Duodenal mucosa (tissue), 2 donors: ENCODE measurements at regions not wholly inside any gene's neighbourhood (a gene's known extent, or its start where the extent isn't known, plus 50 kb on each side); places are given as distances from the start of the nearest gene placed in this dataset.

Experiments
- H3K27ac ChIP-seq: one replicate; pipeline ENCODE4 v1.7.0; 2013; ENCODE audit warnings: low read depth, low read length
- H3K27me3 ChIP-seq, 2 donors: one replicate each; pipeline ENCODE4 v1.7.0; 2013; ENCODE audit warnings: low read length in 2 of 2, control low read depth in 1 of 2; ENCODE audit not compliant: insufficient read depth in 2 of 2, control insufficient read depth in 1 of 2
- H3K36me3 ChIP-seq, 2 donors: one replicate each; pipeline ENCODE4 v1.7.0; 2013; ENCODE audit warnings: low read length in 2 of 2, control low read depth in 1 of 2; ENCODE audit not compliant: insufficient read depth in 2 of 2, control insufficient read depth in 1 of 2
- H3K4me1 ChIP-seq, 2 donors: one replicate each; pipeline ENCODE4 v1.7.0; 2013; ENCODE audit warnings: low read length in 2 of 2, control low read depth in 1 of 2; ENCODE audit not compliant: insufficient read depth in 2 of 2, control insufficient read depth in 1 of 2
- H3K4me3 ChIP-seq, 2 donors: one replicate each; pipeline ENCODE4 v1.7.0; 2013; ENCODE audit warnings: low read length in 2 of 2, low read depth in 1 of 2
- H3K9ac ChIP-seq, 2 donors: one replicate each; pipeline ENCODE4 v1.7.0; 2013; ENCODE audit warnings: low read length in 2 of 2, low read depth in 1 of 2
- H3K9me3 ChIP-seq, 2 donors: one replicate each; pipeline ENCODE4 v1.7.0; 2013; ENCODE audit warnings: low read length in 2 of 2, control low read depth in 1 of 2; ENCODE audit not compliant: control insufficient read depth in 1 of 2

GRCh38 chr3:25137606-25138005 is 290.5 kb upstream of the RARB start:
- Histone ChIP-seq H3K27ac (no peak overlapping the region), H3K27me3 (no peaks in the 10 kb centered on the region), H3K36me3 (no peaks in the 10 kb centered on the region)

DNA sequence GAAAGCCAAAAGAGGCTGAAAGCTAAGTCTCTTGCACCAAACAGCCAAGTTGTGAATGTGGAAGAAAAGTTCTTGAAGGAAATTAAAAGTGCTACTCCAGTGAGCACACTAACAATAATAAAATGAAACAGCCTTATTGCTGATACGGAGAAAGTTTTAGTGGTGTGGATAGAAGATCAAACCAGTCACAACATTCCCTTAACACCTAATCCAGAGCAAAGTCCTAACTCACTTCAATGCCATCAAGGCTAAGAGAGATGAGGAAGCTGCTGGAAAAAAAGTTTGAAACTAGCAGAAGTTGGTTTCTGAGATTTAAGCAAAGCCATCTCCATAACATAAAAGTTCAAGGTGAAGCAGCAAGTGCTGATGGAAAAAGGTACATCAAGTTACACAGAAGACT is 288.8 kb upstream of the RARB start:
- no peak overlapping the region for H3K4me3 ChIP-seq

More at GRCh38 chr3:25137606-25138005, 290.5 kb upstream of the RARB start:
- Histone ChIP-seq H3K9me3 (no peaks in the 10 kb centered on the region), H3K4me1 (no peaks in the 10 kb centered on the region), H3K4me3 (no peak overlapping the region), H3K9ac (no peak overlapping the region)

GRCh38 chr3:25142609-25143355 is 285.3 kb upstream of the RARB start:
- H3K36me3 ChIP-seq: no peaks in the 10 kb centered on the region
- H3K4me3 ChIP-seq: no peak overlapping the region
- H3K9ac ChIP-seq: no peak overlapping the region
- no peaks in the 10 kb centered on the region for H3K4me1 ChIP-seq
- H3K27me3 ChIP-seq: no peaks in the 10 kb centered on the region
- H3K9me3 ChIP-seq: no peaks in the 10 kb centered on the region
- H3K27ac ChIP-seq: no peak overlapping the region

More for the DNA sequence above, 288.8 kb upstream of the RARB start:
- H3K4me1 ChIP-seq: no peaks in the 10 kb centered on the region
- H3K27me3 ChIP-seq: no peaks in the 10 kb centered on the region
- no peaks in the 10 kb centered on the region for H3K36me3 ChIP-seq
- H3K9ac ChIP-seq: no peak overlapping the region
- no peaks in the 10 kb centered on the region for H3K9me3 ChIP-seq
- no peak overlapping the region for H3K27ac ChIP-seq

- Histone ChIP-seq H3K9me3 (no peaks in the 10 kb centered on the region), H3K27ac (no peak overlapping the region), H3K9ac (no peak overlapping the region), H3K36me3 (no peaks in the 10 kb centered on the region), H3K4me3 (no peak overlapping the region), H3K4me1 (no peaks in the 10 kb centered on the region), H3K27me3 (no peaks in the 10 kb centered on the region)
These were observed 284.6 kb upstream of the RARB start for GRCh38 chr3:25143356-25144025.

DNA sequence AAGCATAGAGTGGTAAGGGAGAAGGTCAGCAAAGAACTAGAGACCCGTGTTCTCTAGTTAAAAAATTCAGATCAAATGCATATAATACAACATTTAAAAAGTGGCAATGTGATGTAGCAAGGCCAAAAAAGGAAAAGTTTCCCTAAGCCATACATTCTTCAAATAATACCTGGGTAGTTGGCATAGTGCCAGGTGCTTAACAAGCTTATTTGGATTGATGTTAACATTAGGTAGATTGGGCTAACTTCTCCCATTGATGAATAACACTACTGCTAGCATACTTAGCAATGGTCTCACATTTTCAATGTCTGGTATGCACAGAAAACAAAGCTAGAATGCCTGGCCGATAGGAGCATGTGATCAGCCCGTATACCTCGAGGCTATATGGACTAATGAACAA is 283.6 kb upstream of the RARB start:
- Histone ChIP-seq H3K27me3 (no peaks in the 10 kb centered on the region), H3K9me3 (no peaks in the 10 kb centered on the region), H3K27ac (no peak overlapping the region), H3K4me3 (no peak overlapping the region), H3K4me1 (no peaks in the 10 kb centered on the region), H3K9ac (no peak overlapping the region), H3K36me3 (no peaks in the 10 kb centered on the region)

- Histone ChIP-seq H3K9ac (no peak overlapping the region), H3K27me3 (no peaks in the 10 kb centered on the region), H3K27ac (no peak overlapping the region), H3K9me3 (no peaks in the 10 kb centered on the region), H3K36me3 (no peaks in the 10 kb centered on the region), H3K4me1 (no peaks in the 10 kb centered on the region), H3K4me3 (no peak overlapping the region)
These were observed 282.9 kb upstream of the RARB start for GRCh38 chr3:25145176-25145575.

DNA sequence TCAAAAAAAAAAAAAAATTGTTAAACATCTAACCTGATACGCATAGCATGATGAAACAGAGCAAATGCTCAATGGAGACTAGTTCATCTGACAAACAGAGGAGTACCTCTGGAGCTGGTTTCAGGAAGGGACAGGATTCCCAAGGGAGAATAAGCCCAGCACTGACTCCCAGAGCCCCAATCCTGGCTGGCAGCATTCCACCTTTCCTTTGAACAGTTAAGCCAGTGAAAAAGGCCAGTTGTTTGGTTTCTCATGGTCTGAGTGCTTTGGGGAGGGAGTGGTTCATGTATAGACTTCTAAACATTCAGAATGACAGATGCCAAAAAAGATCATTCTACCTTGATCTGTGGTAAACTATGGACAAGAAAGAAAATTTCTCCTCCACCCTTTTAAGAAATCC is 277.9 kb upstream of the RARB start:
- no peak overlapping the region for H3K27ac ChIP-seq
- no peaks in the 10 kb centered on the region for H3K27me3 ChIP-seq
- no peak overlapping the region for H3K4me3 ChIP-seq
- no peaks in the 10 kb centered on the region for H3K36me3 ChIP-seq
- no peaks in the 10 kb centered on the region for H3K9me3 ChIP-seq
- H3K9ac ChIP-seq: no peak overlapping the region
- H3K4me1 ChIP-seq: no peaks in the 10 kb centered on the region

GRCh38 chr3:25151281-25151902 is 276.7 kb upstream of the RARB start:
- no peak overlapping the region for H3K4me3 ChIP-seq
- H3K4me1 ChIP-seq: no peaks in the 10 kb centered on the region
- no peak overlapping the region for H3K9ac ChIP-seq
- H3K27me3 ChIP-seq: no peaks in the 10 kb centered on the region
- no peaks in the 10 kb centered on the region for H3K36me3 ChIP-seq
- no peaks in the 10 kb centered on the region for H3K9me3 ChIP-seq
- H3K27ac ChIP-seq: no peak overlapping the region

DNA sequence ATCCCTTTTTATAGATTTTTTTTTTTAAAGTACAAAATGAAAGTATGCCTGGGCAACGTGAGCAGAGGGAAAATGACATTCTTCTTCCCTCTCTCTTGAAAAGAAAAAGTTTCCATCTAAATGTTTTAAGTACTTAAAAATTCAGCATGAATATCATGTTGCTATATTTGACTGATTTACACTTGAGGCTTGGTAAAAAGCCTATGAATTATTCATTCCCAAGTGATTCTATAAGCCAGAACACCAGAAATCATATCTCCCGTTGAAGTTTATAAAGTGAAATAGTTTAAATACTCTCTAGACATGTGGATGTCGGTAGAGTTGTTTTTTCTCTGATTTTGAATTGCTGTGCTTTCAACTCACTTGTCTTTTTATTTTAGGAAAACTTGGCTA is 276.2 kb upstream of the RARB start:
- no peak overlapping the region for H3K4me3 ChIP-seq
- no peak overlapping the region for H3K27ac ChIP-seq
- no peaks in the 10 kb centered on the region for H3K27me3 ChIP-seq
- no peaks in the 10 kb centered on the region for H3K36me3 ChIP-seq
- no peaks in the 10 kb centered on the region for H3K4me1 ChIP-seq
- H3K9ac ChIP-seq: no peak overlapping the region
- H3K9me3 ChIP-seq: no peaks in the 10 kb centered on the region

DNA sequence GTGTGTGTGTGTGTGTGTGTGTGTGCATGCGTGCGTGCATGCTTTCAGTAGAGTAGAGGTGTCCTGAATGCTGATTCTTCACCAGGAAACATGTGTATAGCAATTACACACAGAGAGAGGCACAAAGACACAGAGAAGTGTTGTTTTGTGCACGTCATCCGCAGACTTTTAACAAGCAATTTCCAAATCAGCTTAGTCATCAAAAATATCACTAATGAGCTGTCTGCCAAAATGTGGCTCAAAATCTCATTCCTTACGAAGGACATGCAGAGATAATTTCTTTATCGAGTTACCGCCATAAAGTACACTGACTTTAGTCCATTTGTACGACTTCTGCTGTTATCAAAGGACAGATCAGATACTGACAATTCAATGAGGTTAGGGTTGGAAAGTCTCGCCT is 274.9 kb upstream of the RARB start:
- Histone ChIP-seq H3K9ac (no peak overlapping the region), H3K4me1 (no peaks in the 10 kb centered on the region)

More for the DNA sequence above, 274.9 kb upstream of the RARB start:
- no peak overlapping the region for H3K27ac ChIP-seq
- H3K27me3 ChIP-seq: no peaks in the 10 kb centered on the region
- no peaks in the 10 kb centered on the region for H3K36me3 ChIP-seq
- no peak overlapping the region for H3K4me3 ChIP-seq
- no peaks in the 10 kb centered on the region for H3K9me3 ChIP-seq
